GM12874 (cell line): ENCODE measurements at regions not wholly inside any gene's neighbourhood (a gene's known extent, or its start where the extent isn't known, plus 50 kb on each side); places are given as distances from the start of the nearest gene placed in this dataset.

Experiments
- TF ChIP-seq, protein P1 (sequence below): IDR thresholded peaks from 2 replicates; pipeline ENCODE4 v1.5.1; 2011; ENCODE audit warnings: low read depth, mild to moderate bottlenecking, control low read depth, low read length, moderate library complexity; ENCODE audit not compliant: insufficient read depth

DNA sequence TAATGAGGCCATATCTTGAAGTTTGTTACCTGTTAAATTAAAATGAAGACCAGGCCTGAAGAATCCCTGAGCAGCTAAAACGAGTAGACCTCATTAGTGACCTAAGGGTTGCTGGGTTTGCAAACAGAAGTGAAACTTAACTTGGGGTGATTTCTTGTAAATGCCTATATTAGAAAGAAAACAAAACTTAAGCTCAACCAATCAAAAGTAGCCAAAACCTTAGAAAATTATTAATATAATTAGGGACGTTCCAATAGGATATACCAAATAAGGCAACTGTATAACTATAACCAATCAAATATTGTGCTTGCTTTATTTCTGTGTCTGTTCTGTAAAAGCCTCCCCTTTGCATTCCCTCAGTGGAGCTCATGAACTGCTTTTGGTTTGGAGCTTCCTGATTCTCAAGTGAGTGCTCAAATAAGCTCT, 137.9 kb upstream of the VRK2 start:
- TF ChIP-seq, protein P1, sequence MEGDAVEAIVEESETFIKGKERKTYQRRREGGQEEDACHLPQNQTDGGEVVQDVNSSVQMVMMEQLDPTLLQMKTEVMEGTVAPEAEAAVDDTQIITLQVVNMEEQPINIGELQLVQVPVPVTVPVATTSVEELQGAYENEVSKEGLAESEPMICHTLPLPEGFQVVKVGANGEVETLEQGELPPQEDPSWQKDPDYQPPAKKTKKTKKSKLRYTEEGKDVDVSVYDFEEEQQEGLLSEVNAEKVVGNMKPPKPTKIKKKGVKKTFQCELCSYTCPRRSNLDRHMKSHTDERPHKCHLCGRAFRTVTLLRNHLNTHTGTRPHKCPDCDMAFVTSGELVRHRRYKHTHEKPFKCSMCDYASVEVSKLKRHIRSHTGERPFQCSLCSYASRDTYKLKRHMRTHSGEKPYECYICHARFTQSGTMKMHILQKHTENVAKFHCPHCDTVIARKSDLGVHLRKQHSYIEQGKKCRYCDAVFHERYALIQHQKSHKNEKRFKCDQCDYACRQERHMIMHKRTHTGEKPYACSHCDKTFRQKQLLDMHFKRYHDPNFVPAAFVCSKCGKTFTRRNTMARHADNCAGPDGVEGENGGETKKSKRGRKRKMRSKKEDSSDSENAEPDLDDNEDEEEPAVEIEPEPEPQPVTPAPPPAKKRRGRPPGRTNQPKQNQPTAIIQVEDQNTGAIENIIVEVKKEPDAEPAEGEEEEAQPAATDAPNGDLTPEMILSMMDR, result no peak

DNA sequence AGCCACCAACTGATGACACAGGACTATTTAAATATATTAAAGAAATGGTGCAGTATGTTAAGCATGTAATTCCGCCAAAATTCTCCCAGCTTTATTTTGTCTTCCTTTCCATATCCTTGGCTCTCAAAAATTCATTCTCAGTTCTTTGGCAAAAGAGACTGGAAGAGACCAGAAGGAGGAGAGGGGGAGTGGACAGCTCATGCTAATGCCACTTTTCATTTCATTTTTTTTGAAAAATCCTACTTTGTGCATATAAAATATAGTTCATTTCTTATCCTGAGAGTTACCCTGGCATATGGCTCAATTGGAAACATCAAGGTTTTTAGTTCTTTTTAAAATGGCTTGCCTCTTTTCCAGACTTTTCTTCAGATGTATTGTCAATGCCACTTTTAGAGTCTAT, 128.5 kb upstream of the VRK2 start:
- TF ChIP-seq, protein P1, result no peak

DNA sequence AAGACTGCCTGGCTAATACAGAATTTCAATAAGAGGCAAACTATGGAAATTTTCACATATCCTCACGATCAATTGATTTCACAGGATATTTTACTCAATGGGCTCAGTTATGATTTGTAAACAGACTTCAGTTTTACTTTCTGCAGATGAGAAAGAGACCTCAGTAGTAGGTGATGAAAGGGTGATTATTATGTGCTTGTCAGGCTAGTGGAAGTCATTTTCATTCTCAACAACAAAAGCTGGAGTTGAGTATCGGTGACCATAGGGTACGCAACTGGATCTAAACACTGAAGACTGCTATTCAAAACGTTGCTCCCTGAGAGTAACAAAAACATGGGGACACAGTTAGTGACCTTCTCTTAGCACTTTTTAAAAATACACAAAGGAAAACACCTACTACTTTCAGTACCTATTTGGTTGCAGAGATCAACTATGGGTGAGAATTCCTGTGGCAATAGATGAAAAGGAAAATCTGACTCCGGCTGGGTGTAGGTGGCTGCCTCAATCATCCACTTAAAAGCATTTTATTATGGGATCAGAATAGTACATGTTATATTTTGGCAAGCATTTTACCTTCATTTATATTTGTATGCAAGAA, 126.2 kb upstream of the VRK2 start:
- TF ChIP-seq, protein P1, result no peak

DNA sequence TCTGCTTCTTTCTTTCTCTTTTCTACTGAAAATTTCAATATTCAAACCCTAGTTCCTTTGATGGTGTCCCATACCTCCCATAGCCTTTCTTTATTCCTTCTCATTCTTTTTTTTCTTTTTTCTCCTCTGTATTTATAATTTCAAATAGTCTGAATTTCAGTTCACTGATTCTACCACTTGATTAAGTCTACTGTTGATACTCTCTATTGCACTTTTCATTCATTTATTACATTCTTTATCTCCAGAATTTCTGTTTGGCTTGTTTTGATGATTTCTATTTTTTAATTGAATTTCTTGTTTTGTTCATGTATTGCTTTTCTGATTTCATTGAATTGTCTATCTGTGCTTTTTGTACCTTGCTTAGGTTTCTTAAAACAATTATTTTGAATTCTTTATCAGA, 111.9 kb upstream of the VRK2 start:
- TF ChIP-seq, protein P1, result no peak

DNA sequence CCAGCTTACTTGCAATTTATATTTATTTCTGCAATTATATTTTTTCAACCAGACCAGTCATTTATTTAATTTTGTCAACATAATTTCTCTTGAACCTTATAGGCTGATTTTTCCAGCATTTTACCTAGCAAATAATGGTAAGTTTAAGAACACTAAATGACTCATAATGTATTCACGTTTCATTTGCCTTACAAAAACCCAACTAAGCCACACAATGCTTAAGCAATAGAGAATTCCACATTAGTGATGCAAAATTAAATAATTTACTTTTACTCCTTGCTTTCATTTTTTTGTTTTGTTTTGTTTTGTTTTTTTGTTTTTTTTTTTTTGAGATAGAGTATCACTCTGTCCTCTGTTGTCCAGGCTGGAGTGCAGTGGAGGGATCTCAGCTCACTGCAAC, 110.4 kb upstream of the VRK2 start:
- TF ChIP-seq, protein P1, result no peak

DNA sequence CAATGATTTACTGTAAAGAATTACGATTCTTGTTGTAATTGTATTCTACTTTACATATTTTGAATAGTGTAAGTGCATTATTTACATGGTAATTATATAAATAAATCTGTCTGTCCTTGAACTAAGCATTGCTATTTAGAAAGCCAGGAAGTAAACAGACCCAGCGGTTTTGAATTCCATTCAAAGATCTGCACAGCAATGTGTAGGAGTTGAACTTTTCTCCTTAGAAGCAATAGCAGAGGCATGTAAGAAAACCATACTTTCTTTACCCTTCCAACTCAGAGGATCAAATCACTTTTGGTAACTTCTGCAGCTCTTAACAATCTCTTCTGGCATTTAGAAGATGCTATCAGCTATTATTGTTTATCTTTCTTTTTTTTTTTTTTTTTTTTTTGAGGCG, 109.2 kb upstream of the VRK2 start:
- TF ChIP-seq, protein P1, result no peak

DNA sequence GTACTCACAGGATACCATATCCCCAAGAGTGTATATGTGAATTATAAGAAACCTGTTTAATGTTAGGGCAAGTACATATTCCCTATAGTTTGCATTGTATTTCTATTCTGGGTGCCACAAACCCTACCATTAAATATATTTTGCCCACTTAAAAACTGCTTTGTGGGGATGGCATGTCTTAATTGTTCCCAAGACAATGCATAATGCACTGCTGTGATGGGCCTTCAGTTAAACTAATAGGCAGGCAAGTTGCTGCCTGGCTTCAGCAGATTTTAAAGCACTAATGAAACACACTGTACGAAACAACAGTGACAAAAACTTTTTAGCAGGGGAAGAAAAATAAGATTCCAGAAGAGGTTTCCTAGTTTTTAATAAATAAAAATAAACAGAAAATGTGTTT, 104.8 kb upstream of the VRK2 start:
- TF ChIP-seq, protein P1, result no peak
